Endothelial cell of umbilical vein (primary cell): ENCODE measurements at regions not wholly inside any gene's neighbourhood (a gene's known extent, or its start where the extent isn't known, plus 50 kb on each side); places are given as distances from the start of the nearest gene placed in this dataset.

Experiments
- BruUV-seq: library from RNA; stranded (reverse); fragments of 400-500 nt; replicated peaks from 2 replicates; lab custom pipeline; 2021; lab: Mats Ljungman, UMichigan
- CTCF ChIA-PET: fragments of 300-600, 350-600 bp; sonication (Branson Sonifier 250); formaldehyde crosslinking; loops from one replicate; lab custom pipeline; 2021; ENCODE audit warnings: antibody characterized with exemption, inconsistent platforms; lab: Charles Lee
- POLR2A ChIA-PET: fragments of 300-600, 350-600 bp; sonication (Branson Sonifier 250); formaldehyde crosslinking; loops from one replicate; lab custom pipeline; 2021; ENCODE audit warnings: antibody characterized with exemption, inconsistent platforms; lab: Charles Lee
- DNase-seq: peaks from one replicate; pipeline ENCODE4 v3.0.0-alpha.2; 2011; ENCODE audit warnings: low read depth, low spot score
- FAIRE-seq: peaks from 2 replicates; lab custom pipeline; 2011; peaks lifted over from hg19 to GRCh38; lab: Jason Lieb, UNC
- H2AFZ ChIP-seq: 2 replicates; pipeline ENCODE4 v1.6.0; 2012; ENCODE audit warnings: low read depth, low read length, control low read depth, inconsistent platforms
- H3K27ac ChIP-seq: 2 replicates; pipeline ENCODE4 v1.5.1; 2011; ENCODE audit warnings: low read depth, mild to moderate bottlenecking, control low read depth, low read length, moderate library complexity; ENCODE audit not compliant: insufficient read depth
- H3K27me3 ChIP-seq, 2 experiments: 2 replicates each; pipeline versions ENCODE4 v1.6.0 to v1.6.1; 2011; ENCODE audit warnings: low read length in 2 of 2, mixed read lengths in 1 of 2; ENCODE audit not compliant: control insufficient read depth in 2 of 2, insufficient read depth in 2 of 2
- H3K36me3 ChIP-seq, 2 experiments: 2 replicates in 1 of 2; 3 replicates in 1 of 2; pipeline ENCODE4 v1.5.1; 2011; ENCODE audit warnings: low read length in 2 of 2, mild to moderate bottlenecking in 1 of 2, moderate library complexity in 1 of 2; ENCODE audit not compliant: control insufficient read depth in 2 of 2, insufficient read depth in 2 of 2; ENCODE audit errors: extremely low read depth in 1 of 2
- H3K4me1 ChIP-seq: 3 replicates; pipeline ENCODE4 v1.5.1; 2011; ENCODE audit warnings: mild to moderate bottlenecking, low read length; ENCODE audit not compliant: control insufficient read depth, insufficient read depth; ENCODE audit errors: extremely low read depth
- H3K4me2 ChIP-seq: 2 replicates; pipeline ENCODE4 v1.6.1; 2011; ENCODE audit warnings: low read length, control low read depth, mixed read lengths; ENCODE audit not compliant: insufficient read depth
- H3K4me3 ChIP-seq, 3 experiments: fragments of 200-600 bp in 1 of 3; sonication (generic), shearing (Covaris generic) in 1 of 3; replicated peaks in 1 of 3; 2 replicates each; pipeline ENCODE4 v1.5.1; 2011 to 2016; ENCODE audit warnings: control low read depth in 3 of 3, low read length in 3 of 3, mild to moderate bottlenecking in 2 of 3, inconsistent platforms in 1 of 3, low read depth in 1 of 3, moderate library complexity in 1 of 3; ENCODE audit not compliant: insufficient read depth in 1 of 3
- H3K79me2 ChIP-seq: 2 replicates; pipeline ENCODE4 v1.6.0; 2012; ENCODE audit warnings: low read length, inconsistent platforms; ENCODE audit not compliant: control insufficient read depth, insufficient read depth
- H3K9ac ChIP-seq: replicated peaks from 2 replicates; pipeline ENCODE3; 2011; ENCODE audit warnings: low read length, control low read depth; ENCODE audit not compliant: insufficient read depth; ENCODE audit errors: extremely low read depth
- H3K9me1 ChIP-seq: replicated peaks from 3 replicates; pipeline ENCODE4 v1.6.0; 2011; ENCODE audit warnings: mild to moderate bottlenecking, low read length; ENCODE audit not compliant: control insufficient read depth, insufficient read depth; ENCODE audit errors: extremely low read depth
- H3K9me3 ChIP-seq: replicated peaks from 2 replicates; pipeline ENCODE4 v1.5.1; 2012; ENCODE audit warnings: low read length, inconsistent platforms; ENCODE audit not compliant: control insufficient read depth, insufficient read depth
- H4K20me1 ChIP-seq: replicated peaks from 2 replicates; pipeline ENCODE3; 2011; ENCODE audit warnings: mild to moderate bottlenecking, low read length; ENCODE audit not compliant: control insufficient read depth, insufficient read depth; ENCODE audit errors: extremely low read depth
- CTCF ChIP-seq, 2 donors: IDR thresholded peaks; 1 replicate in 1 of 2; 2 replicates in 1 of 2; pipeline ENCODE4 v1.5.1; 2011; ENCODE audit warnings: low read length in 2 of 2, mild to moderate bottlenecking in 2 of 2, moderate library complexity in 2 of 2, control low read depth in 1 of 2, inconsistent platforms in 1 of 2, low read depth in 1 of 2; ENCODE audit not compliant: insufficient read depth in 1 of 2; ENCODE audit errors: extremely low read depth in 1 of 2
- EZH2 ChIP-seq: IDR thresholded peaks from 2 replicates; pipeline ENCODE4 v1.6.1; 2012; ENCODE audit warnings: borderline replicate concordance, low read depth, mild to moderate bottlenecking, moderate library complexity, low read length, inconsistent platforms; ENCODE audit not compliant: severe bottlenecking
- FOS ChIP-seq: IDR thresholded peaks from 2 replicates; pipeline ENCODE4 v1.6.1; 2011; ENCODE audit warnings: mild to moderate bottlenecking, low read length, moderate library complexity, borderline replicate concordance; ENCODE audit not compliant: insufficient read depth
- GATA2 ChIP-seq: IDR thresholded peaks from 2 replicates; pipeline ENCODE4 v1.7.0; 2011; ENCODE audit warnings: low read depth, mild to moderate bottlenecking, moderate library complexity, mixed read lengths, low read length; ENCODE audit not compliant: insufficient read length, insufficient read depth
- JUN ChIP-seq: IDR thresholded peaks from 2 replicates; pipeline ENCODE4 v1.6.1; 2011; ENCODE audit warnings: borderline replicate concordance, low read depth; ENCODE audit not compliant: insufficient read length, insufficient read depth
- MAX ChIP-seq: IDR thresholded peaks from 2 replicates; pipeline ENCODE4 v1.6.1; 2011; ENCODE audit not compliant: insufficient read depth, insufficient read length
- MYC ChIP-seq: IDR thresholded peaks from one replicate; pipeline ENCODE4 v1.6.1; 2011; ENCODE audit warnings: mild to moderate bottlenecking, low read depth, low read length
- POLR2A ChIP-seq: IDR thresholded peaks from 2 replicates; pipeline ENCODE4 v1.6.1; 2012; ENCODE audit warnings: low read depth, mild to moderate bottlenecking, control low read depth, low read length
- POLR2AphosphoS5 ChIP-seq: IDR thresholded peaks from 2 replicates; pipeline ENCODE4 v1.6.1; 2012; ENCODE audit warnings: low read depth, mild to moderate bottlenecking, control low read depth, low read length, moderate library complexity; ENCODE audit not compliant: insufficient read depth
- dilution Hi-C: fragments of 300-500 bp; cut with MboI; formaldehyde crosslinking; loops from one replicate; pipeline ENCODE4 v1.15.0; 2019; ENCODE audit warnings: low sequenced_read_pairs; ENCODE audit not compliant: extremely low pct_ligation_motif_present
- intact Hi-C: fragments of 100-400 bp; cut with micrococcal nuclease; formaldehyde crosslinking; loops from one replicate; pipeline ENCODE4 v1.10.0; 2022

- ChIA-PET CTCF (interaction anchor here (0.7 to 2.6 kb wide), 7 partner anchors 8 to 212 kb away, joined by 3 to 9 read pairs (median 3); no protein-coding TSS in a partner anchor), POLR2A (no interaction called here)
- no peak overlapping the region for H3K4me2 ChIP-seq
- TF ChIP-seq POLR2A (no peak), MAX (no peak), JUN (no peak), CTCF (IDR thresholded peaks at IDR 0.05; ENCODE audit: extremely low read depth in 1 of 2, insufficient read depth in 1 of 2, low read depth in 1 of 2, low read length in 2 of 2) (no peak), MYC (no peak), FOS (no peak), EZH2 (no peak), POLR2AphosphoS5 (no peak), GATA2 (no peak)
- intact Hi-C loops, result no loop called here
- H3K79me2 ChIP-seq, result no peaks in the 10 kb centered on the region
- H3K9me1 ChIP-seq, result no peaks in the 10 kb centered on the region
- no TSS peak for BruUV-seq
- dilution Hi-C loops, result no loop called here
- H3K36me3 ChIP-seq, result no peaks in the 10 kb centered on the region
- no peak overlapping the region for H3K4me3 ChIP-seq
- H3K9me3 ChIP-seq, result no peaks in the 10 kb centered on the region
- no peak for DNase-seq
- H4K20me1 ChIP-seq, result no peaks in the 10 kb centered on the region
- FAIRE-seq, result no peak
- no peaks in the 10 kb centered on the region for H3K4me1 ChIP-seq
- peaks cover 15 to 18% of the 10 kb centered on the region in 2 experiments for H3K27me3 ChIP-seq
- no peak overlapping the region for H3K9ac ChIP-seq
- no peak overlapping the region for H3K27ac ChIP-seq
- no peak overlapping the region for H2AFZ ChIP-seq
Observed at GRCh38 chr12:92516277-92516600, 186.6 kb upstream of the PLEKHG7 start.
